ENCODE measurements at regions not wholly inside any gene's neighbourhood (a gene's known extent, or its start where the extent isn't known, plus 50 kb on each side); places are given as distances from the start of the nearest gene placed in this dataset.

DNA sequence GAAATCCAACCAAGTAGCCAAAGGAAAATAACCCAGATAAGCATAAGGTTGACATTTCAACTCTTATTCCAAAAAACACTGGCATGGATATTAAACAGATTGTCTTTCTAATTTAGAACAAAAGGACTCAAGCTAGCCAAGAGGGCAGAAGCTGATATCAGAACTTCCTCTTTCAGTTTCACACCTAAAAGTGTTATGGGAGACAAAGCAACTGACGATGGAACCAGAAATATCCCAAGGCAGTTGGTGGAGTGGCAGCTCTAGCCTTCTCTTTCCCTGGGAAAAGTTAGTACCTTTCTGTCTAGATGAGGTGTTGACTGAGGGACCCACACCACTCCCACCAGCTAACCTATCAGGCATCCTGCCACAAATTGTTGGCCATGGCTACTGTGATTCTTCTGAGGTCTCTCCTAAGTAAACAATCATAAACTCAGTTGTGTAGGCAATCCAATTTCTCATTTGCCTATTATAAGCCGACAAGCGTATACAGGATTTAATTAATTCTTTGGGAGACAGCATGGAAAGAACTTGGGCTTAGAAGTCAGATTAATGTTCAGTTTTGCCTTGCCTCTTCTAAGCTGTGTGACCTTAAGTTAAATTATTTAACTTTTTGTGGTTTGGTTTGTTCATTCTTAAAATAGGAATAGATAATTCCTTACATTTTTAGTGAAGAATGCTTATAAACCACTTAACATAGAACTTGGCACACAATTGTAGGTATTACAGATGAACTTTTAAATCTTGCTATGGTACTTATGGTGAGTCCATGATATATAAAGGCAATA, 110.9 kb upstream of the ADAMTSL1 start:
- no peak for DNase-seq (ENCODE audit: extremely low read depth in 1 of 4, low spot score in 3 of 4)
- Histone ChIP-seq H3K4me2 (ENCODE audit: insufficient read depth, low read length) (no peak overlapping the region), H3K27ac (ENCODE audit: extremely low read depth, low read depth, low read length) (no peak overlapping the region), H3K4me1 (replicated peaks in 1 of 2; ENCODE audit: control insufficient read depth in 2 of 2, insufficient read depth in 2 of 2, low read length in 2 of 2) (no peaks in the 10 kb centered on the region), H2AFZ (ENCODE audit: low read depth, low read length) (no peak overlapping the region), H4K20me1 (replicated peaks; ENCODE audit: control insufficient read depth, insufficient read depth, low read length) (no peaks in the 10 kb centered on the region), H3K4me3 (no peak overlapping the region), H3K27me3 (ENCODE audit: control insufficient read depth in 2 of 2, insufficient read depth in 2 of 2, low read length in 2 of 2) (no peaks in the 10 kb centered on the region), H3K36me3 (ENCODE audit: control insufficient read depth, insufficient read depth, low read length) (no peaks in the 10 kb centered on the region), H3K9me3 (replicated peaks; ENCODE audit: control insufficient read depth, insufficient read depth, low read depth, low read length) (no peaks in the 10 kb centered on the region), H3K79me2 (ENCODE audit: control insufficient read depth, insufficient read depth, low read length) (no peaks in the 10 kb centered on the region), H3K9ac (ENCODE audit: insufficient read depth in 1 of 2, low read depth in 2 of 2, low read length in 2 of 2) (no peak overlapping the region), H3K9me1 (ENCODE audit: control insufficient read depth, insufficient read depth, low read length) (no peaks in the 10 kb centered on the region)
- ChIA-PET POLR2A (no interaction called here), CTCF (ENCODE audit: low intra/inter-chr PET ratio) (no interaction called here)
- intact Hi-C loops (cut with micrococcal nuclease) = no loop called here
- ATAC-seq = no peak
- FAIRE-seq = no peak
- WGBS (ENCODE audit: insufficient coverage, low coverage, missing lambda C conversion rate) = 0% methylated on average over 3 of the region's 3 CpGs
- no TSS peak for BruUV-seq (replicated peaks)
- no peak for TF ChIP-seq MTA2 (IDR thresholded peaks at IDR 0.05; ENCODE audit: low read depth)
- TF ChIP-seq, protein P1, sequence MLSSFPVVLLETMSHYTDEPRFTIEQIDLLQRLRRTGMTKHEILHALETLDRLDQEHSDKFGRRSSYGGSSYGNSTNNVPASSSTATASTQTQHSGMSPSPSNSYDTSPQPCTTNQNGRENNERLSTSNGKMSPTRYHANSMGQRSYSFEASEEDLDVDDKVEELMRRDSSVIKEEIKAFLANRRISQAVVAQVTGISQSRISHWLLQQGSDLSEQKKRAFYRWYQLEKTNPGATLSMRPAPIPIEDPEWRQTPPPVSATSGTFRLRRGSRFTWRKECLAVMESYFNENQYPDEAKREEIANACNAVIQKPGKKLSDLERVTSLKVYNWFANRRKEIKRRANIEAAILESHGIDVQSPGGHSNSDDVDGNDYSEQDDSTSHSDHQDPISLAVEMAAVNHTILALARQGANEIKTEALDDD (IDR thresholded peaks at IDR 0.05) = no peak
- no peak for TF ChIP-seq ZNF253 (CRISPR knock-in tag; conservative IDR thresholded peaks at IDR 0.05)
- TF ChIP-seq RBM14 (IDR thresholded peaks at IDR 0.05; ENCODE audit: borderline replicate concordance, insufficient read depth, low read depth, low read length) = no peak
- TF ChIP-seq KAT8 (IDR thresholded peaks at IDR 0.05; ENCODE audit: low read depth) = no peak
- TF ChIP-seq SMAD4 (CRISPR knock-in tag; conservative IDR thresholded peaks at IDR 0.05) = no peak
- TF ChIP-seq LEF1 (IDR thresholded peaks at IDR 0.05) = no peak
- TF ChIP-seq RBM39 (optimal IDR thresholded peaks at IDR 0.05; ENCODE audit: low read depth, low read length) = no peak
- in situ Hi-C loops (cut with MboI) = no loop called here

Measured in K562 (cell line).